GM12878 (cell line): ENCODE measurements at regions not wholly inside any gene's neighbourhood (a gene's known extent, or its start where the extent isn't known, plus 50 kb on each side); places are given as distances from the start of the nearest gene placed in this dataset.

ENCODE experiments used
- ATAC-seq: fragments of 200-7000 bp; cut with Tn5 transposase; 3 replicates; pipeline ENCODE4 v1.9.1; 2020; ENCODE audit warnings: mild to moderate bottlenecking, moderate library complexity
- BruUV-seq: library from RNA; stranded (reverse); fragments of 400-500 nt; replicated peaks from 2 replicates; lab custom pipeline; 2021; lab: Mats Ljungman, UMichigan
- CTCF ChIA-PET: fragments of 300-600 bp; sonication (Branson Sonifier 250); formaldehyde crosslinking; extraction: SDS; loops from one replicate; lab custom pipeline; 2021; ENCODE audit warnings: inconsistent platforms; lab: Yijun Ruan, JAX
- POLR2A ChIA-PET: fragments of 350-600 bp; formaldehyde crosslinking; extraction: SDS; loops from one replicate; lab custom pipeline; 2021; ENCODE audit warnings: inconsistent platforms; lab: Charles Lee
- RAD21 ChIA-PET: fragments of 300-600 bp; sonication (Branson Sonifier 250); formaldehyde crosslinking; loops from one replicate; lab custom pipeline; 2023; ENCODE audit warnings: antibody characterized with exemption; ENCODE audit not compliant: unreplicated experiment; lab: Charles Lee
- SMC1A ChIA-PET: fragments of 300-600 bp; sonication (Branson Sonifier 250); formaldehyde crosslinking; loops from one replicate; lab custom pipeline; 2023; ENCODE audit not compliant: unreplicated experiment, uncharacterized antibody; lab: Charles Lee
- DNase-seq: peaks from one replicate; pipeline ENCODE4 v3.0.0-alpha.2; 2011; ENCODE audit warnings: low read depth, low spot score
- FAIRE-seq: peaks from 3 replicates; lab custom pipeline; 2011; peaks lifted over from hg19 to GRCh38; lab: Jason Lieb, UNC
- H2AFZ ChIP-seq: 2 replicates; pipeline ENCODE4 v1.6.0; 2011; ENCODE audit warnings: low read depth, low read length, control low read depth; ENCODE audit not compliant: control insufficient read depth
- H3K27ac ChIP-seq: 2 replicates; pipeline ENCODE4 v1.5.1; 2011; ENCODE audit warnings: control low read depth; ENCODE audit not compliant: control insufficient read depth, insufficient read depth
- H3K27me3 ChIP-seq, 2 experiments: replicated peaks in 1 of 2; 2 replicates each; pipeline versions ENCODE4 v1.6.0 to v1.6.1; 2011; ENCODE audit warnings: low read length in 1 of 2; ENCODE audit not compliant: control insufficient read depth in 2 of 2, insufficient read depth in 2 of 2
- H3K36me3 ChIP-seq, 2 experiments: 2 replicates each; pipeline ENCODE4 v1.5.1; 2011; ENCODE audit warnings: low read length in 1 of 2; ENCODE audit not compliant: control insufficient read depth in 2 of 2, insufficient read depth in 2 of 2
- H3K4me1 ChIP-seq: 2 replicates; pipeline ENCODE4 v1.6.1; 2011; ENCODE audit warnings: mild to moderate bottlenecking, low read length, moderate library complexity, mixed read lengths; ENCODE audit not compliant: control insufficient read depth, insufficient read depth
- H3K4me2 ChIP-seq: 2 replicates; pipeline ENCODE4 v1.6.0; 2011; ENCODE audit warnings: control low read depth; ENCODE audit not compliant: control insufficient read depth, insufficient read depth
- H3K4me3 ChIP-seq: fragments of 200-600 bp; sonication (generic); 2 replicates; pipeline ENCODE4 v1.5.1; 2016
- H3K79me2 ChIP-seq: 2 replicates; pipeline ENCODE4 v1.6.0; 2011; ENCODE audit warnings: low read length; ENCODE audit not compliant: control insufficient read depth, insufficient read depth
- H3K9ac ChIP-seq: 2 replicates; pipeline ENCODE4 v1.8.0; 2011; ENCODE audit warnings: low read length, control low read depth, mixed read lengths; ENCODE audit not compliant: control insufficient read depth, insufficient read depth
- H3K9me3 ChIP-seq: replicated peaks from 3 replicates; pipeline ENCODE4 v1.5.1; 2011; ENCODE audit warnings: mild to moderate bottlenecking, low read length; ENCODE audit not compliant: control insufficient read depth, insufficient read depth
- H4K20me1 ChIP-seq: 2 replicates; pipeline ENCODE4 v1.6.0; 2011; ENCODE audit not compliant: control insufficient read depth, insufficient read depth
- ATF2 ChIP-seq: IDR thresholded peaks from 2 replicates; pipeline ENCODE4 v1.6.1; 2012; ENCODE audit warnings: low read length, inconsistent platforms
- BHLHE40 ChIP-seq, 2 experiments: fragments of 450-650 bp in 1 of 2; IDR thresholded peaks; 2 replicates each; pipeline ENCODE4 v1.6.1; 2011 to 2017; ENCODE audit warnings: low read depth in 2 of 2, borderline replicate concordance in 1 of 2, improper control_type of control experiment in 1 of 2, low read length in 1 of 2, mild to moderate bottlenecking in 1 of 2
- BRCA1 ChIP-seq: IDR thresholded peaks from 2 replicates; pipeline ENCODE4 v1.6.1; 2011; ENCODE audit warnings: low read depth, low read length, improper control_type of control experiment
- CTCF ChIP-seq, 3 experiments: IDR thresholded peaks in 2 of 3; conservative IDR thresholded peaks in 1 of 3; 2 replicates each; pipeline ENCODE4 v1.5.1; 2011; ENCODE audit warnings: low read depth in 3 of 3, low read length in 3 of 3, mild to moderate bottlenecking in 3 of 3, control low read depth in 2 of 3, moderate library complexity in 2 of 3, inconsistent platforms in 1 of 3, mixed read lengths in 1 of 3; ENCODE audit not compliant: control insufficient read depth in 2 of 3, insufficient read depth in 1 of 3; ENCODE audit errors: extremely low read depth in 1 of 3
- E4F1 ChIP-seq: fragments of 450-650 bp; IDR thresholded peaks from 2 replicates; pipeline ENCODE4 v1.6.1; 2018; ENCODE audit warnings: borderline replicate concordance, mild to moderate bottlenecking; ENCODE audit not compliant: partially characterized antibody
- ELK1 ChIP-seq: IDR thresholded peaks from 2 replicates; pipeline ENCODE4 v1.6.1; 2012; ENCODE audit warnings: low read depth, low read length, improper control_type of control experiment
- NRF1 ChIP-seq: conservative IDR thresholded peaks from 2 replicates; pipeline ENCODE4 v1.6.1; 2011; ENCODE audit warnings: mild to moderate bottlenecking, low read depth, low read length, improper control_type of control experiment
- PAX8 ChIP-seq: fragments of 450-650 bp; IDR thresholded peaks from 2 replicates; pipeline ENCODE4 v1.6.1; 2017; ENCODE audit warnings: mild to moderate bottlenecking, moderate library complexity
- SIX5 ChIP-seq: IDR thresholded peaks from 2 replicates; pipeline ENCODE4 v1.6.1; 2011; ENCODE audit warnings: mild to moderate bottlenecking, low read depth, low read length, moderate library complexity; ENCODE audit not compliant: severe bottlenecking
- SMAD1 ChIP-seq: fragments of 450-650 bp; IDR thresholded peaks from 2 replicates; pipeline ENCODE4 v1.6.1; 2018; ENCODE audit warnings: mild to moderate bottlenecking, low read depth; ENCODE audit not compliant: partially characterized antibody
- SREBF2 ChIP-seq: IDR thresholded peaks from 2 replicates; pipeline ENCODE4 v1.6.1; 2012; ENCODE audit warnings: mild to moderate bottlenecking, low read length
- SRF ChIP-seq, 2 experiments: IDR thresholded peaks; 2 replicates each; pipeline ENCODE4 v1.6.1; 2011; ENCODE audit warnings: low read depth in 2 of 2, low read length in 2 of 2, mild to moderate bottlenecking in 1 of 2, moderate library complexity in 1 of 2
- WGBS: methylation state at CpG from one replicate; pipeline ENCODE4 v1.1.6; 2016; ENCODE audit warnings: low lambda C conversion rate; ENCODE audit not compliant: insufficient replicate concordance, insufficient coverage; ENCODE audit errors: missing lambda C conversion rate; 5-methylcytosine and 5-hydroxymethylcytosine counted together
- in situ Hi-C: fragments of 300-500 bp; cut with MboI; formaldehyde crosslinking; loops from 9 replicates; pipeline ENCODE4 v1.14.3; 2018; ENCODE audit warnings: mixed read lengths
- intact Hi-C: fragments of 100-400 bp; cut with micrococcal nuclease; formaldehyde crosslinking; loops from one replicate; pipeline ENCODE4 v1.14.2; 2022; ENCODE audit not compliant: unreplicated experiment
- TF ChIP-seq, protein P1 (sequence below): fragments of 450-650 bp; IDR thresholded peaks from 2 replicates; pipeline ENCODE4 v1.6.1; 2016; ENCODE audit warnings: mild to moderate bottlenecking

- TF ChIP-seq, protein P1, sequence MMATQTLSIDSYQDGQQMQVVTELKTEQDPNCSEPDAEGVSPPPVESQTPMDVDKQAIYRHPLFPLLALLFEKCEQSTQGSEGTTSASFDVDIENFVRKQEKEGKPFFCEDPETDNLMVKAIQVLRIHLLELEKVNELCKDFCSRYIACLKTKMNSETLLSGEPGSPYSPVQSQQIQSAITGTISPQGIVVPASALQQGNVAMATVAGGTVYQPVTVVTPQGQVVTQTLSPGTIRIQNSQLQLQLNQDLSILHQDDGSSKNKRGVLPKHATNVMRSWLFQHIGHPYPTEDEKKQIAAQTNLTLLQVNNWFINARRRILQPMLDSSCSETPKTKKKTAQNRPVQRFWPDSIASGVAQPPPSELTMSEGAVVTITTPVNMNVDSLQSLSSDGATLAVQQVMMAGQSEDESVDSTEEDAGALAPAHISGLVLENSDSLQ: no peak
- TF ChIP-seq BHLHE40 (IDR thresholded peaks at IDR 0.05; ENCODE audit: borderline replicate concordance in 1 of 2, low read depth in 2 of 2, low read length in 1 of 2) (no peak), ATF2 (no peak), PAX8 (no peak), NRF1 (no peak), SREBF2 (no peak)
Observed at GRCh38 chr2:160558531-160558930, 64.9 kb upstream of the RBMS1 start (continued).

DNA sequence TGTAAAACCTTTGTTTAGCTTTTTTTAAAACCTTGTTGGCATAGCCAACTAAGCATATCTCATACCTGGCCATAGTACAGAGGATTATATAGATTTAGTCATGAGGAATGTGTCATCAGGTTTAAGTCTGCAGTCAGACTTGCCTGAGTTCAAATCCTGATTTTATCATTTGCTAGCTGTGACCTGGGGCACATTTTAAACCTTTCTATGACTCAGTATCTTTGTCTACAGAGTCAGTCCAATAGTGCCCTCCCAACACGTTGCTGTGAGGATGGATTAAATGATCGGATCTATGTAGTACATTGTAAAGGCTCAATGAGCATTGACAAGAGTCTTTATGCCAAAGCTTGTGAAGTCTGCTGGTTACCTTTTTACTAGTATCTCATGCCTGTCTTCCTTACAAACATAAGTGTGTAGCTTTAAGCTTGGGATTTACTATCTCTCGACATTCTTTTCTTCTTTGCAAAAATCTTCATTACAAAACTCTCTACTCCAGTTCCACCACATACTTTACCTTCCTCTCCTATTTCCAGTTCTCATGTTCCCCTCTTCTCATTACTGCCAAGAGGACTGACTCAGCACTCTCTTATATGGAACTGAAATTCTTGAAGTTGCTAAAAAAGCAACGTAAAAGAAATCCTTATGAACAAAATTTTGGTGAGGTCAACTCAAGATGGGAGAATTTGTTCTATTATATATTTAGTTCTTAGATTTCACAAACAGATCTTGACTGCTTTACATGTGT lies 68.1 kb upstream of the RBMS1 start:
- BruUV-seq: no TSS peak
- no peaks in the 10 kb centered on the region for H3K27me3 ChIP-seq
- H3K4me3 ChIP-seq: no peak overlapping the region
- intact Hi-C loops (no loop called here), in situ Hi-C loops (no loop called here)
- no peaks in the 10 kb centered on the region for H3K9me3 ChIP-seq
- H3K79me2 ChIP-seq: no peaks in the 10 kb centered on the region
- H3K36me3 ChIP-seq: no peaks in the 10 kb centered on the region
- DNase-seq (no peak), FAIRE-seq (no peak), ATAC-seq (no peak)
- no peak overlapping the region for H3K4me2 ChIP-seq
- no peaks in the 10 kb centered on the region for H3K4me1 ChIP-seq
- H3K9ac ChIP-seq: no peak overlapping the region
- ChIA-PET POLR2A (no interaction called here), RAD21 (interaction anchor here (0.7 kb wide), 1 partner anchor 451 kb away, joined by 3 read pairs; no protein-coding TSS in a partner anchor), CTCF (no interaction called here), SMC1A (no interaction called here)
- no peak overlapping the region for H3K27ac ChIP-seq
- H2AFZ ChIP-seq: no peak overlapping the region
- H4K20me1 ChIP-seq: no peaks in the 10 kb centered on the region
- 22% methylated on average over 4 of the region's 4 CpGs for WGBS
- TF ChIP-seq SRF (IDR thresholded peaks at IDR 0.05; ENCODE audit: low read depth in 2 of 2, low read length in 2 of 2) (no peak), SMAD1 (no peak), ELK1 (no peak), CTCF (IDR thresholded peaks at IDR 0.05 in 2 of 3, conservative IDR thresholded peaks at IDR 0.05 in 1 of 3; ENCODE audit: control insufficient read depth in 2 of 3, extremely low read depth in 1 of 3, insufficient read depth in 1 of 3, low read depth in 3 of 3, low read length in 3 of 3) (no peak), SIX5 (no peak), BRCA1 (no peak), E4F1 (no peak)
